ENCODE measurements at regions not wholly inside any gene's neighbourhood (a gene's known extent, or its start where the extent isn't known, plus 50 kb on each side); places are given as distances from the start of the nearest gene placed in this dataset.

DNA sequence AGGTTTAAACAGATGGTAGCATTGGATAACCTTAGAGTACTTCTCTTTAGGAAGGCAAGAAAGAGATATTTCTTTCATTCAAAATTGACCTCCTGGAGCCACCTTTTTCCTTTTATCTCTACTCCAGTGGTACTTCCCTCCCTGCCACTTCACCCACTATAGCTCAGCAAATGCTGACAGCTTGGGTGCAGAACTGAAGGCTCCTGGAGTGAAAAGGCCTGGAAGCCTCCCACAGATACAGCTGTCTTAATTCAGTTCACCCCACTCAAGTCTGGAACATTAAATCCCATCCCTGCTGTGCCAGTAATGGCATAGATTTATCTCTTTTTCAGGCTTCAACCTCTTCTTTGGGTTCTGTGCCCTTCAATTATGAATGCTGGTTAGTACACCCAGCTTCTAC, 140.3 kb downstream of the NEDD1 start:
- ATAC-seq (no peak), DNase-seq (ENCODE audit: low read depth, low spot score) (no peak)
- no TSS peak for BruUV-seq (replicated peaks)
- no peaks in the 10 kb centered on the region for H3K4me1 ChIP-seq (ENCODE audit: control insufficient read depth, insufficient read depth, low read length)
- ChIA-PET POLR2A (no interaction called here), CTCF (no interaction called here)
- H3K27ac ChIP-seq (ENCODE audit: low read length), result no peak overlapping the region
- in situ Hi-C loops (cut with HindIII; ENCODE audit: low pct_unique_long_range_greater_than_20kb, low sequenced_read_pairs) (no loop called here), intact Hi-C loops (cut with micrococcal nuclease; ENCODE audit: unreplicated experiment) (no loop called here)
- no peaks in the 10 kb centered on the region for H3K9me3 ChIP-seq (ENCODE audit: control insufficient read depth, insufficient read depth, low read depth, low read length)
- no peak overlapping the region for H3K4me3 ChIP-seq (ENCODE audit: low read depth in 2 of 2, low read length in 2 of 2)
- no peaks in the 10 kb centered on the region for H3K36me3 ChIP-seq (ENCODE audit: control insufficient read depth, insufficient read depth, low read length)
- H3K27me3 ChIP-seq (ENCODE audit: control insufficient read depth, insufficient read depth, low read length), result no peaks in the 10 kb centered on the region
- TF ChIP-seq POLR2AphosphoS5 (IDR thresholded peaks at IDR 0.05; ENCODE audit: low read depth, low read length) (no peak), SIN3A (IDR thresholded peaks at IDR 0.05; ENCODE audit: borderline replicate concordance, insufficient read depth, low read depth, low read length) (no peak), TCF7L2 (IDR thresholded peaks at IDR 0.05; ENCODE audit: low read depth, low read length) (no peak)
- TF ChIP-seq, protein P1, sequence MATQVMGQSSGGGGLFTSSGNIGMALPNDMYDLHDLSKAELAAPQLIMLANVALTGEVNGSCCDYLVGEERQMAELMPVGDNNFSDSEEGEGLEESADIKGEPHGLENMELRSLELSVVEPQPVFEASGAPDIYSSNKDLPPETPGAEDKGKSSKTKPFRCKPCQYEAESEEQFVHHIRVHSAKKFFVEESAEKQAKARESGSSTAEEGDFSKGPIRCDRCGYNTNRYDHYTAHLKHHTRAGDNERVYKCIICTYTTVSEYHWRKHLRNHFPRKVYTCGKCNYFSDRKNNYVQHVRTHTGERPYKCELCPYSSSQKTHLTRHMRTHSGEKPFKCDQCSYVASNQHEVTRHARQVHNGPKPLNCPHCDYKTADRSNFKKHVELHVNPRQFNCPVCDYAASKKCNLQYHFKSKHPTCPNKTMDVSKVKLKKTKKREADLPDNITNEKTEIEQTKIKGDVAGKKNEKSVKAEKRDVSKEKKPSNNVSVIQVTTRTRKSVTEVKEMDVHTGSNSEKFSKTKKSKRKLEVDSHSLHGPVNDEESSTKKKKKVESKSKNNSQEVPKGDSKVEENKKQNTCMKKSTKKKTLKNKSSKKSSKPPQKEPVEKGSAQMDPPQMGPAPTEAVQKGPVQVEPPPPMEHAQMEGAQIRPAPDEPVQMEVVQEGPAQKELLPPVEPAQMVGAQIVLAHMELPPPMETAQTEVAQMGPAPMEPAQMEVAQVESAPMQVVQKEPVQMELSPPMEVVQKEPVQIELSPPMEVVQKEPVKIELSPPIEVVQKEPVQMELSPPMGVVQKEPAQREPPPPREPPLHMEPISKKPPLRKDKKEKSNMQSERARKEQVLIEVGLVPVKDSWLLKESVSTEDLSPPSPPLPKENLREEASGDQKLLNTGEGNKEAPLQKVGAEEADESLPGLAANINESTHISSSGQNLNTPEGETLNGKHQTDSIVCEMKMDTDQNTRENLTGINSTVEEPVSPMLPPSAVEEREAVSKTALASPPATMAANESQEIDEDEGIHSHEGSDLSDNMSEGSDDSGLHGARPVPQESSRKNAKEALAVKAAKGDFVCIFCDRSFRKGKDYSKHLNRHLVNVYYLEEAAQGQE (IDR thresholded peaks at IDR 0.05; ENCODE audit: insufficient read depth in 1 of 2, low read depth in 2 of 2, low read length in 1 of 2), result no peak
- TF ChIP-seq, protein P2, sequence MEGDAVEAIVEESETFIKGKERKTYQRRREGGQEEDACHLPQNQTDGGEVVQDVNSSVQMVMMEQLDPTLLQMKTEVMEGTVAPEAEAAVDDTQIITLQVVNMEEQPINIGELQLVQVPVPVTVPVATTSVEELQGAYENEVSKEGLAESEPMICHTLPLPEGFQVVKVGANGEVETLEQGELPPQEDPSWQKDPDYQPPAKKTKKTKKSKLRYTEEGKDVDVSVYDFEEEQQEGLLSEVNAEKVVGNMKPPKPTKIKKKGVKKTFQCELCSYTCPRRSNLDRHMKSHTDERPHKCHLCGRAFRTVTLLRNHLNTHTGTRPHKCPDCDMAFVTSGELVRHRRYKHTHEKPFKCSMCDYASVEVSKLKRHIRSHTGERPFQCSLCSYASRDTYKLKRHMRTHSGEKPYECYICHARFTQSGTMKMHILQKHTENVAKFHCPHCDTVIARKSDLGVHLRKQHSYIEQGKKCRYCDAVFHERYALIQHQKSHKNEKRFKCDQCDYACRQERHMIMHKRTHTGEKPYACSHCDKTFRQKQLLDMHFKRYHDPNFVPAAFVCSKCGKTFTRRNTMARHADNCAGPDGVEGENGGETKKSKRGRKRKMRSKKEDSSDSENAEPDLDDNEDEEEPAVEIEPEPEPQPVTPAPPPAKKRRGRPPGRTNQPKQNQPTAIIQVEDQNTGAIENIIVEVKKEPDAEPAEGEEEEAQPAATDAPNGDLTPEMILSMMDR (IDR thresholded peaks at IDR 0.05), result no peak

DNA sequence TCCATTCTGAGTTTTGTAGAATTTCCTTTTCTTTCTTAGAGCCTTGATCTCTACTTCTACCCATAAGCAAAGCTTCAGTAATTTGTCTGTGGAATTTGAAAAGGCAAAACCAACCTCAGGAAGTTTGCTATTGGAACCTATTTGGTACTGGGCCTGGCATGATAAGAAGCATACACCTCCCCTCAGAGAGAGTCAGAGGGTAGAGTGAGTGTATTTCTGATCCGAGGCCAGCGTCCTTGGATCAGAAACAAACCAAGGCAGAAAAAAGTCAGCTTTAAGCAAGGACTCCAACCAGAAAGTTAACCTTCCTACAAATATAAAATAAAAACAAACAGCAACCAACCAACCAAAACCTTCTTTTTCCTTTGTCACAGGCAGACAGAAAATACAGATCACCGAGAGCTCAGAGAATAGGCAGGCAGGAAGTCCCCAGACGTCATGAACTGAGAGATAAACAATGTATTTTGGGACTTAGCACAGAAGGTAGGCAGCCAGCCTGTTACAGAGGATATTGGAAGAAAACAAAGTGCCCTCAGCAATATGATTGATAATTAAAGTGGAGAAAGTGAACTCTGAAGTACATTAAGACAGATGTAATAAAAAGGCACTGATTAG, 141.5 kb downstream of the NEDD1 start:
- H3K9me3 ChIP-seq (ENCODE audit: control insufficient read depth, insufficient read depth, low read depth, low read length), result no peaks in the 10 kb centered on the region
- intact Hi-C loops (cut with micrococcal nuclease; ENCODE audit: unreplicated experiment) (no loop called here), in situ Hi-C loops (cut with HindIII; ENCODE audit: low pct_unique_long_range_greater_than_20kb, low sequenced_read_pairs) (no loop called here)
- H3K4me3 ChIP-seq (ENCODE audit: low read depth in 2 of 2, low read length in 2 of 2), result no peak overlapping the region
- CTCF ChIA-PET, result no interaction called here
- H3K27me3 ChIP-seq (ENCODE audit: control insufficient read depth, insufficient read depth, low read length), result no peaks in the 10 kb centered on the region
- no peaks in the 10 kb centered on the region for H3K36me3 ChIP-seq (ENCODE audit: control insufficient read depth, insufficient read depth, low read length)
- POLR2A ChIA-PET, result no interaction called here
- ATAC-seq (no peak), DNase-seq (ENCODE audit: low read depth, low spot score) (no peak)
- no peaks in the 10 kb centered on the region for H3K4me1 ChIP-seq (ENCODE audit: control insufficient read depth, insufficient read depth, low read length)
- H3K27ac ChIP-seq (ENCODE audit: low read length), result no peak overlapping the region
- TF ChIP-seq SIN3A (IDR thresholded peaks at IDR 0.05; ENCODE audit: borderline replicate concordance, insufficient read depth, low read depth, low read length) (no peak), POLR2AphosphoS5 (IDR thresholded peaks at IDR 0.05; ENCODE audit: low read depth, low read length) (no peak), TCF7L2 (IDR thresholded peaks at IDR 0.05; ENCODE audit: low read depth, low read length) (no peak)
- TF ChIP-seq, protein P1 (IDR thresholded peaks at IDR 0.05; ENCODE audit: insufficient read depth in 1 of 2, low read depth in 2 of 2, low read length in 1 of 2), result no peak
- TF ChIP-seq, protein P2 (IDR thresholded peaks at IDR 0.05), result no peak
- BruUV-seq (replicated peaks), result no TSS peak

All from Panc1 (cell line).